HEK293 (cell line): ENCODE measurements at regions not wholly inside any gene's neighbourhood (a gene's known extent, or its start where the extent isn't known, plus 50 kb on each side); places are given as distances from the start of the nearest gene placed in this dataset.

Source experiments
- SP2 ChIP-seq: fragments of 450-650 bp; formaldehyde crosslinking; IDR thresholded peaks from 2 replicates; pipeline ENCODE4 v1.5.1; 2016; ENCODE audit warnings: missing biosample characterization, missing genetic modification characterization
- ZNF23 ChIP-seq: fragments of 450-650 bp; formaldehyde crosslinking; IDR thresholded peaks from 2 replicates; pipeline ENCODE4 v1.5.1; 2016; ENCODE audit warnings: missing biosample characterization, missing genetic modification characterization, borderline replicate concordance

DNA sequence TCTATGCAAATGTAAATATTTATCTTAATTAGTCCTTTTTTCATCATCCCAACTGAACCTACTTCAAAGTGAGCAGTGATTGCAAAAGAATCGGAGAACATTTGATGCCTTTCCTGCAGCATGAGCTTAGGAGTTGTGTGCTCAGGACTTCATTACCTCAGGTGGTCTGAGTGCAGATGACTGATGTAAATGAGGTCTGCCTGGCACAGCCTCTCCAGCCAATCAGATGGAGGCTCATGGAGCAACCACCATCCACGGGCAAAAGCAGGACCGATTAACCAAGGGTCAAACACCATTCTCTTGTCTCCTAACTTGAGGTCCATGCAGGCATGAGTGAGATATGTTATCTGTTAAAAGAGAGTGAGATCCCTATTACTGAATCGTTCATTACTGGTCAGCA is 165.7 kb upstream of the CARMIL1 start:
- no peak for TF ChIP-seq SP2
- no peak for TF ChIP-seq ZNF23 (tag by site-specific recombination)
